Activated T-helper 2 cell treated with anti-CD3 and anti-CD28 coated beads, Interferon-gamma antibody, Interleukin-2, Interleukin-4, amounts not matched to agents 10 μg/mL and 5 μg/mL and 100 μg/mL, durations not matched to agents 14 hours and 24 hours and 36 hours (primary cell): ENCODE measurements at regions not wholly inside any gene's neighbourhood (a gene's known extent, or its start where the extent isn't known, plus 50 kb on each side); places are given as distances from the start of the nearest gene placed in this dataset.

ENCODE experiments used
- DNase-seq: peaks from one replicate; pipeline ENCODE4 v3.0.0; 2021; ENCODE audit warnings: low spot score
- H3K27ac Mint-ChIP-seq: one replicate; pipeline ENCODE4 v1.8.0; 2021; ENCODE audit warnings: mixed read lengths
- H3K27me3 Mint-ChIP-seq: one replicate; pipeline ENCODE4 v1.8.0; 2021; ENCODE audit warnings: low read depth, mixed read lengths
- H3K36me3 Mint-ChIP-seq: one replicate; pipeline ENCODE4 v1.8.0; 2021; ENCODE audit warnings: low read depth, mixed read lengths
- H3K4me1 Mint-ChIP-seq: one replicate; pipeline ENCODE4 v1.8.0; 2021; ENCODE audit warnings: low read depth, mixed read lengths
- H3K4me3 Mint-ChIP-seq: one replicate; pipeline ENCODE4 v1.8.0; 2021; ENCODE audit warnings: low read depth, mild to moderate bottlenecking, moderate library complexity, mixed read lengths
- H3K9me3 Mint-ChIP-seq: one replicate; pipeline ENCODE4 v1.8.0; 2021; ENCODE audit warnings: mixed read lengths
- intact Hi-C: fragments of 100-400 bp; cut with micrococcal nuclease; formaldehyde crosslinking; loops from one replicate; pipeline ENCODE4 v1.15.1; 2023

DNA sequence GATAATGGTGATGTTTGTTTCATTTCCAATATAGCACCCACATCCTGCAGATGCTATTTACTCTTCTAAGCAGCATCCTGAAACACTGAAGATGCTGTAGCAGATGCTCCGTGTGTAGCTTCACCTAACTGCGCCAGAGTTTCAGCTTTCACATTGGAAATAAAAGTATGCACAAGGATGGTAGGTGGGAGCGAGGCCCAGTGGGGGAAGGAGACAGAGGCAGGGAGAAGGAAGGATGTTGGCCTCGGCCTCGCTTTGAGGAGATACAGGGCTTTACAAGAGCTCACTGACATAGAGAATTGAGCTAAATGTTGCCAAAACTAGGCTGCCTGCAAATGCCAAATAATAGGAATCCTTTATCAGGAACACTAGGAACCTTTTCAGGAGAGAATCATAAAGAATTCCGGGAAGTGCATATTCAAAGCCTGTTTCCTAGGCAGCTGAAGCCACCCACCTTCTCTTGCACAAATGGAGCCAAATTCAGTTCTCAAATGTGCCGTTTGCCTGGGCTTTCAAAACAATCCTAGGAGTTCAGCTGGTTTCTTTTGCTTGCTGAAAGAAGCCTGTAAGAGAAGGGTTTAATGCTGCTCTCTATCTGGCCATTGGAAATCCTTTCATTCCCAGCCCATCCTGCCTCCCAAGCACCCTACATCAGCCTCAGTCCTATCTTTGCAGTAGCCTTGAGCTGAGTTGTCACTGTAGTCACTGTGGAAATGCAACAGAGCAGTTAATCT, 135.4 kb upstream of the ATP1B1 start:
- Mint-ChIP-seq H3K27ac (no peak overlapping the region), H3K9me3 (no peaks in the 10 kb centered on the region), H3K4me3 (no peak overlapping the region), H3K36me3 (no peaks in the 10 kb centered on the region), H3K27me3 (peaks cover 8% of the 10 kb centered on the region), H3K4me1 (no peaks in the 10 kb centered on the region)
- DNase-seq, result no peak
- intact Hi-C loops, result no loop called here

- DNase-seq, result no peak
- Mint-ChIP-seq H3K36me3 (no peaks in the 10 kb centered on the region), H3K4me1 (no peaks in the 10 kb centered on the region), H3K9me3 (no peaks in the 10 kb centered on the region), H3K27me3 (peaks cover 8% of the 10 kb centered on the region), H3K4me3 (no peak overlapping the region), H3K27ac (no peak overlapping the region)
- intact Hi-C loops, result no loop called here
These were observed 134.3 kb upstream of the ATP1B1 start for GRCh38 chr1:168972225-168972624.

DNA sequence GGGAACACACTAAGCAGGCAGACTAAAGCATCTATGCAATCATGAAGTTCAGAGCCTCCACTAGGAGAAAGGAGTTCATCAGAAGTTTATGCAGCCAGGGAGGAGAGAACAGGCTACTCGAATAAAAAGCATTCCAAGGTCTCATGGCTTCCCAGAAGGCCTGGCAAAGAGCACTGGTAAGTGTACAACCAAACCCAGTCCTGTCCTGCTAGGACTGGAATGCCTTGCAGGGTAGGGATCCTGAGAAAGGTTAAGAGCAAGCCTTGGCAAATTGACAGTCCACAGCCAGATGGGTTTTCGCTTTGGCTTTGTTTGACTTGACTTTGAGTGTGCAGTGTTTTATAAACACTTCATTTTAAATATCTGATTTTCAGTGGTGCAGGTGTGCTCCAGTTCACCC, 133.6 kb upstream of the ATP1B1 start:
- H3K36me3 Mint-ChIP-seq, result no peaks in the 10 kb centered on the region
- DNase-seq, result no peak
- intact Hi-C loops, result no loop called here
- H3K27me3 Mint-ChIP-seq, result peaks cover 8% of the 10 kb centered on the region
- H3K27ac Mint-ChIP-seq, result no peak overlapping the region
- no peak overlapping the region for H3K4me3 Mint-ChIP-seq
- no peaks in the 10 kb centered on the region for H3K9me3 Mint-ChIP-seq
- no peaks in the 10 kb centered on the region for H3K4me1 Mint-ChIP-seq

- no peak for DNase-seq
- no peaks in the 10 kb centered on the region for H3K36me3 Mint-ChIP-seq
- no peaks in the 10 kb centered on the region for H3K4me1 Mint-ChIP-seq
- peaks cover 3% of the 10 kb centered on the region for H3K9me3 Mint-ChIP-seq
- H3K27ac Mint-ChIP-seq, result no peak overlapping the region
- peaks cover 6% of the 10 kb centered on the region for H3K27me3 Mint-ChIP-seq
- intact Hi-C loops, result no loop called here
- no peak overlapping the region for H3K4me3 Mint-ChIP-seq
These were observed 132.4 kb upstream of the ATP1B1 start for GRCh38 chr1:168974117-168974516.

GRCh38 chr1:168974611-168975010, 131.9 kb upstream of the ATP1B1 start:
- intact Hi-C loops, result no loop called here
- Mint-ChIP-seq H3K4me1 (no peaks in the 10 kb centered on the region), H3K27me3 (peaks cover 6% of the 10 kb centered on the region), H3K36me3 (no peaks in the 10 kb centered on the region), H3K9me3 (peaks cover 3% of the 10 kb centered on the region), H3K27ac (no peak overlapping the region), H3K4me3 (no peak overlapping the region)
- DNase-seq, result no peak

- H3K4me3 Mint-ChIP-seq, result no peak overlapping the region
- no peak overlapping the region for H3K27ac Mint-ChIP-seq
- no peak for DNase-seq
- peaks cover 3% of the 10 kb centered on the region for H3K27me3 Mint-ChIP-seq
- H3K36me3 Mint-ChIP-seq, result no peaks in the 10 kb centered on the region
- H3K4me1 Mint-ChIP-seq, result no peaks in the 10 kb centered on the region
- peaks cover 9% of the 10 kb centered on the region for H3K9me3 Mint-ChIP-seq
- intact Hi-C loops, result no loop called here
These were observed 130.2 kb upstream of the ATP1B1 start for GRCh38 chr1:168976267-168976666.

DNA sequence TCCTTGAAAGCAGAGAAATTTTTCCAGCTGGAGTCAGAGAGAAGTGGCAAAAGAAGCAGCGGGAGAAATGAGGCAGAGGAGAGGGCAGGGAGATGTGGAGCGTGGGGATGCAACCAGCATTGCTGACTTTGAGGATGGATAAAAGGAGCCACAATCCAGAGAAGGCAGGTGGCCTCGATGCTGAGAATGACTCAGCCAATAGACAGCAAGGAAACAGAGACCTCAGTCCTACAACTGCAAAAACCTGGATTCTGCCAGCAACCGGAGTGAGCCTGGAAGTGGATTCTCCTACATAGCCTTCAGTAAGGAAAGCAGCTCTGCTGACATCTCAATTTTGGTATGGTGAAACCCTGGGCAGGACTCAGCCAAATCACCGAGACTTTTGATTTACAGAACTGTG, 128.9 kb upstream of the ATP1B1 start:
- no peak overlapping the region for H3K4me3 Mint-ChIP-seq
- no peaks in the 10 kb centered on the region for H3K4me1 Mint-ChIP-seq
- no peaks in the 10 kb centered on the region for H3K36me3 Mint-ChIP-seq
- peaks cover 9% of the 10 kb centered on the region for H3K9me3 Mint-ChIP-seq
- DNase-seq, result no peak
- intact Hi-C loops, result no loop called here
- H3K27ac Mint-ChIP-seq, result no peak overlapping the region
- H3K27me3 Mint-ChIP-seq, result no peaks in the 10 kb centered on the region

DNA sequence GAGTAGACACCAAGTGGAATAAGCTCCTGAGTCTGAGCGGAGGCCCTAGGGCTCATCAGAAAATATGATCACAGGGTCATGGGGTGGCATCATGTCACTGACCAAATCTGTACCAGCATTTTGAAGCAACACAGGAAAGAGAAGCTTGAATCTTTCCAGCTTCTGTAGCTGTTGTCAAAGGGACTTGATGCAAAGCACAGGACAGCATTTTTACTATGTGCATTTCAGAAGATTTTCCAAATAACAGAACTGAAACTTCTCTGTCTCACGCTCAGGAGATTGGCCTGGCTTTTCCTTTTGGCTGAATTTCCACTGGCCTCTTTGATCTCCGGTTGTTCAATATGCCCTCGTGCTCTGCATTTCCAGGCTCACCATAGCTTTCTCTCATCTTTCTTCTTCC, 127.2 kb upstream of the ATP1B1 start:
- H3K9me3 Mint-ChIP-seq, result peaks cover 9% of the 10 kb centered on the region
- no peak overlapping the region for H3K4me3 Mint-ChIP-seq
- H3K27ac Mint-ChIP-seq, result no peak overlapping the region
- no peak for DNase-seq
- H3K27me3 Mint-ChIP-seq, result no peaks in the 10 kb centered on the region
- H3K4me1 Mint-ChIP-seq, result no peaks in the 10 kb centered on the region
- intact Hi-C loops, result no loop called here
- no peaks in the 10 kb centered on the region for H3K36me3 Mint-ChIP-seq

- no peak overlapping the region for H3K27ac Mint-ChIP-seq
- no peaks in the 10 kb centered on the region for H3K36me3 Mint-ChIP-seq
- intact Hi-C loops, result no loop called here
- no peak for DNase-seq
- peaks cover 9% of the 10 kb centered on the region for H3K9me3 Mint-ChIP-seq
- no peaks in the 10 kb centered on the region for H3K4me1 Mint-ChIP-seq
- no peak overlapping the region for H3K4me3 Mint-ChIP-seq
- H3K27me3 Mint-ChIP-seq, result no peaks in the 10 kb centered on the region
These were observed 126.3 kb upstream of the ATP1B1 start for GRCh38 chr1:168980180-168980579.

GRCh38 chr1:168980656-168981055, 125.8 kb upstream of the ATP1B1 start:
- Mint-ChIP-seq H3K27me3 (no peaks in the 10 kb centered on the region), H3K4me1 (no peaks in the 10 kb centered on the region), H3K27ac (no peak overlapping the region), H3K4me3 (no peak overlapping the region), H3K9me3 (peaks cover 9% of the 10 kb centered on the region), H3K36me3 (no peaks in the 10 kb centered on the region)
- no peak for DNase-seq
- intact Hi-C loops, result no loop called here

GRCh38 chr1:168982778-168983177, 123.7 kb upstream of the ATP1B1 start:
- intact Hi-C loops, result no loop called here
- H3K4me1 Mint-ChIP-seq, result no peaks in the 10 kb centered on the region
- H3K36me3 Mint-ChIP-seq, result no peaks in the 10 kb centered on the region
- H3K9me3 Mint-ChIP-seq, result peaks cover 9% of the 10 kb centered on the region
- no peak overlapping the region for H3K27ac Mint-ChIP-seq
- no peak overlapping the region for H3K4me3 Mint-ChIP-seq
- peaks cover 2% of the 10 kb centered on the region for H3K27me3 Mint-ChIP-seq
- DNase-seq, result no peak

DNA sequence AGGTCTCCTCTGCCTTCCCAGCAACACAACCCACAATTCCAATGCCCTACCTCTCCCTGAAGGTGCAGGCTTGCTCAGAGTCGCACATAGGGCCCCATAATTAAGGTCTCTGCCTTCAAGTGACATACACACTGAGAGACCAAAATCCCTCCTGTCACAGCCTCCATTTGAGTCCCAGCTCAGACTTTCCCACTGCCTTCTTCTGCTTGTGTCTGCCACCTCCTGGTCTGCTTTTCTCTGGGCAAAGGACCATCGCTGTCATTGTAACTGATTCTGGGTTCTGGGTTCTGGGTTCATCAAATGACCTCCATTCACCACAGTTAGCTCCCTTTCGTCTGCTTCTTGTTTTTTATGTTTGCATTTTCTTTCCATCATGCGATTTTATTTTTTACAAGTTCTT, 119.2 kb upstream of the ATP1B1 start:
- Mint-ChIP-seq H3K36me3 (no peaks in the 10 kb centered on the region), H3K4me1 (peaks cover 15% of the 10 kb centered on the region), H3K9me3 (no peaks in the 10 kb centered on the region), H3K27ac (no peak overlapping the region), H3K27me3 (peaks cover 5% of the 10 kb centered on the region), H3K4me3 (no peak overlapping the region)
- DNase-seq, result no peak
- intact Hi-C loops, result no loop called here

DNA sequence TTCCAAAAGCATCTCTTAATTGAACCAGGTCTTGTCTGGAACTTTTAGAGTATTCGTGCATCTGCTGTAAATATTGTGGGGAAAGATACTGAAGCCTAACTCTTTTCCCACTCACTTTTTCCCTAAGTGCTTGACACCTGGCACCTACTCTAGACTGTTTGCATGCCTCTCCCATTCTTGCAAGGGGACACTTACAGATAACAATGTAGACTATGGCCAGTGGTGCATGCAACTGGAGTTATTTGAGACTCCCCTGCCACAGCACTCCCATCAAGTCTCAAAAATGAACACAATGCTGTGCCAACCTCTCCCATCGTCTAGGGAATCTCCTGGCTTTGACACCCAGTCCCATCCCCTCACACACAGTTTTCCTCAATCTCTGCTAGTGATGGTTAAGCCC, 118.6 kb upstream of the ATP1B1 start:
- H3K27ac Mint-ChIP-seq, result no peak overlapping the region
- intact Hi-C loops, result no loop called here
- H3K9me3 Mint-ChIP-seq, result no peaks in the 10 kb centered on the region
- H3K36me3 Mint-ChIP-seq, result no peaks in the 10 kb centered on the region
- no peak overlapping the region for H3K4me3 Mint-ChIP-seq
- no peak for DNase-seq
- peaks cover 5% of the 10 kb centered on the region for H3K27me3 Mint-ChIP-seq
- peaks cover 16% of the 10 kb centered on the region for H3K4me1 Mint-ChIP-seq

- no peak for DNase-seq
- H3K27ac Mint-ChIP-seq, result no peak overlapping the region
- H3K36me3 Mint-ChIP-seq, result no peaks in the 10 kb centered on the region
- H3K27me3 Mint-ChIP-seq, result peaks cover 5% of the 10 kb centered on the region
- H3K4me1 Mint-ChIP-seq, result peaks cover 16% of the 10 kb centered on the region
- peaks cover 7% of the 10 kb centered on the region for H3K9me3 Mint-ChIP-seq
- intact Hi-C loops, result no loop called here
- no peak overlapping the region for H3K4me3 Mint-ChIP-seq
These were observed 116.5 kb upstream of the ATP1B1 start for GRCh38 chr1:168989985-168990384.
